CD4-positive, alpha-beta T cell (primary cell): ENCODE measurements at regions not wholly inside any gene's neighbourhood (a gene's known extent, or its start where the extent isn't known, plus 50 kb on each side); places are given as distances from the start of the nearest gene placed in this dataset.

ENCODE experiments used
- ATAC-seq: fragments of 200-7000 bp; cut with Tn5 transposase; one replicate; pipeline ENCODE4 v1.10.0; 2022; ENCODE audit warnings: mild to moderate bottlenecking; ENCODE audit not compliant: poor library complexity
- CTCF ChIA-PET: fragments of 350-600 bp; sonication (Branson Sonifier 250); formaldehyde crosslinking; loops from one replicate; lab custom pipeline; 2021; ENCODE audit warnings: antibody characterized with exemption, inconsistent platforms; lab: Charles Lee
- POLR2A ChIA-PET: fragments of 350-600 bp; sonication (Branson Sonifier 250); formaldehyde crosslinking; loops from one replicate; lab custom pipeline; 2021; ENCODE audit warnings: antibody characterized with exemption, inconsistent platforms; lab: Charles Lee
- DNase-seq, 14 experiments: peaks; one replicate each; pipeline ENCODE4 v3.0.0-alpha.2; 2013 to 2020; ENCODE audit warnings: mixed read lengths in 2 of 14
- H3K27ac ChIP-seq, 2 donors: one replicate each; pipeline versions ENCODE4 v1.5.1 to v1.7.0; 2013; ENCODE audit warnings: low read length in 2 of 2, low read depth in 1 of 2, mild to moderate bottlenecking in 1 of 2
- H3K27me3 ChIP-seq, 2 experiments: 1 replicate in 1 of 2; 2 replicates in 1 of 2; pipeline versions ENCODE4 v1.6.1 to v1.7.0; 2013; ENCODE audit warnings: low read length in 2 of 2, control low read depth in 1 of 2, mild to moderate bottlenecking in 1 of 2, moderate library complexity in 1 of 2; ENCODE audit not compliant: insufficient read depth in 2 of 2, control insufficient read depth in 1 of 2
- H3K36me3 ChIP-seq: one replicate; pipeline ENCODE4 v1.6.1; 2013; ENCODE audit warnings: low read length, control low read depth; ENCODE audit not compliant: insufficient read depth
- H3K4me1 ChIP-seq: one replicate; pipeline ENCODE4 v1.6.1; 2013; ENCODE audit warnings: low read length, control low read depth; ENCODE audit not compliant: insufficient read depth
- H3K4me3 ChIP-seq: one replicate; pipeline ENCODE4 v1.5.1; 2013; ENCODE audit warnings: mild to moderate bottlenecking, low read length, moderate library complexity
- H3K9me3 ChIP-seq, 2 experiments: 1 replicate in 1 of 2; 2 replicates in 1 of 2; pipeline versions ENCODE4 v1.6.1 to v1.7.0; 2013; ENCODE audit warnings: low read length in 2 of 2, mild to moderate bottlenecking in 2 of 2, control low read depth in 1 of 2, moderate library complexity in 1 of 2; ENCODE audit not compliant: control insufficient read depth in 1 of 2, insufficient read depth in 1 of 2
- H3K27ac Mint-ChIP-seq: one replicate; pipeline ENCODE4 v1.8.0; 2020; ENCODE audit warnings: mixed read lengths
- H3K27me3 Mint-ChIP-seq: one replicate; pipeline ENCODE4 v1.8.0; 2021; ENCODE audit warnings: mixed read lengths
- H3K36me3 Mint-ChIP-seq: one replicate; pipeline ENCODE4 v1.8.0; 2021; ENCODE audit warnings: low read depth, mixed read lengths
- H3K4me1 Mint-ChIP-seq: one replicate; pipeline ENCODE4 v1.8.0; 2021; ENCODE audit warnings: low read depth, mixed read lengths
- H3K4me3 Mint-ChIP-seq: one replicate; pipeline ENCODE4 v1.8.0; 2020; ENCODE audit warnings: mild to moderate bottlenecking, mixed read lengths
- H3K9me3 Mint-ChIP-seq: one replicate; pipeline ENCODE4 v1.8.0; 2020; ENCODE audit warnings: mixed read lengths
- CTCF ChIP-seq: fragments of 200-600 bp; IDR thresholded peaks from one replicate; pipeline ENCODE4 v1.8.0; 2022; ENCODE audit warnings: antibody characterized with exemption, mild to moderate bottlenecking
- intact Hi-C, 2 experiments: fragments of 100-400 bp; cut with DNase I in 1 of 2; cut with micrococcal nuclease in 1 of 2; formaldehyde crosslinking; loops; one replicate each; pipeline versions ENCODE4 v1.15.1 to v1.9.0; 2023 to 2025; cut with DNase I, micrococcal nuclease

- DNase-seq (no peak), ATAC-seq (no peak)
- ChIA-PET CTCF (no interaction called here), POLR2A (no interaction called here)
- Mint-ChIP-seq H3K27ac (no peak overlapping the region), H3K27me3 (peaks cover 24% of the 10 kb centered on the region), H3K4me1 (no peaks in the 10 kb centered on the region), H3K4me3 (no peak overlapping the region), H3K36me3 (no peaks in the 10 kb centered on the region), H3K9me3 (no peaks in the 10 kb centered on the region)
- Histone ChIP-seq H3K4me3 (no peak overlapping the region), H3K27me3 (peaks cover 0 to under 1% of the 10 kb centered on the region in 2 experiments), H3K27ac (no peak overlapping the region), H3K9me3 (peaks cover 0 to 19% of the 10 kb centered on the region in 2 experiments), H3K36me3 (no peaks in the 10 kb centered on the region), H3K4me1 (no peaks in the 10 kb centered on the region)
- intact Hi-C loops, result no loop called here
- TF ChIP-seq CTCF, result no peak
Measured at GRCh38 chr16:86427433-86427851, 82.9 kb upstream of the FOXF1 start.

- intact Hi-C loops, result no loop called here
- Histone ChIP-seq H3K4me1 (no peaks in the 10 kb centered on the region), H3K4me3 (no peak overlapping the region), H3K27me3 (no peaks in the 10 kb centered on the region), H3K36me3 (no peaks in the 10 kb centered on the region), H3K27ac (no peak overlapping the region), H3K9me3 (peaks cover 0 to 19% of the 10 kb centered on the region in 2 experiments)
- Mint-ChIP-seq H3K36me3 (no peaks in the 10 kb centered on the region), H3K9me3 (no peaks in the 10 kb centered on the region), H3K27me3 (peaks cover 24% of the 10 kb centered on the region), H3K27ac (no peak overlapping the region), H3K4me1 (no peaks in the 10 kb centered on the region), H3K4me3 (no peak overlapping the region)
- CTCF ChIA-PET, result no interaction called here
- no peak for DNase-seq
- POLR2A ChIA-PET, result no interaction called here
- TF ChIP-seq CTCF, result no peak
- no peak for ATAC-seq
Measured at GRCh38 chr16:86428729-86429517, 81.4 kb upstream of the FOXF1 start.

GRCh38 chr16:86429663-86430062 lies 80.7 kb upstream of the FOXF1 start:
- ChIA-PET POLR2A (no interaction called here), CTCF (no interaction called here)
- intact Hi-C loops, result no loop called here
- no peak for DNase-seq
- no peak overlapping the region for H3K4me3 ChIP-seq
- Mint-ChIP-seq H3K27ac (no peak overlapping the region), H3K27me3 (peaks cover 24% of the 10 kb centered on the region), H3K4me1 (no peaks in the 10 kb centered on the region), H3K9me3 (no peaks in the 10 kb centered on the region), H3K4me3 (no peak overlapping the region), H3K36me3 (no peaks in the 10 kb centered on the region)
- TF ChIP-seq CTCF, result no peak
- peaks cover 0 to 18% of the 10 kb centered on the region in 2 experiments for H3K9me3 ChIP-seq
- H3K27ac ChIP-seq, result no peak overlapping the region
- H3K36me3 ChIP-seq, result no peaks in the 10 kb centered on the region
- no peaks in the 10 kb centered on the region for H3K27me3 ChIP-seq
- no peak for ATAC-seq
- no peaks in the 10 kb centered on the region for H3K4me1 ChIP-seq
